ENCODE measurements at regions not wholly inside any gene's neighbourhood (a gene's known extent, or its start where the extent isn't known, plus 50 kb on each side); places are given as distances from the start of the nearest gene placed in this dataset.

- DNase-seq (ENCODE audit: low read depth) = no peak
Measured at GRCh38 chr22:48651036-48651890, 1176.4 kb downstream of the BRD1 start.

GRCh38 chr22:48650323-48651035 lies 1177.2 kb downstream of the BRD1 start:
- DNase-seq (ENCODE audit: low read depth) = no peak

- DNase-seq (ENCODE audit: low read depth) = no peak
Measured at GRCh38 chr22:48649466-48649865, 1178.2 kb downstream of the BRD1 start.

GRCh38 chr22:48649031-48649430 lies 1178.6 kb downstream of the BRD1 start:
- no peak for DNase-seq (ENCODE audit: low read depth)

- DNase-seq (ENCODE audit: low read depth) = no peak
Measured at GRCh38 chr22:48647606-48648515, 1179.8 kb downstream of the BRD1 start.

GRCh38 chr22:48647051-48647450 lies 1180.6 kb downstream of the BRD1 start:
- no peak for DNase-seq (ENCODE audit: low read depth)

- DNase-seq (ENCODE audit: low read depth) = no peak
Measured at GRCh38 chr22:48646216-48646925, 1181.3 kb downstream of the BRD1 start.

GRCh38 chr22:48645766-48646165 lies 1181.9 kb downstream of the BRD1 start:
- DNase-seq (ENCODE audit: low read depth) = no peak

GRCh38 chr22:48644997-48645396 lies 1182.7 kb downstream of the BRD1 start:
- DNase-seq (ENCODE audit: low read depth) = no peak

- no peak for DNase-seq (ENCODE audit: low read depth)
Measured at GRCh38 chr22:48644108-48644507, 1183.6 kb downstream of the BRD1 start.

GRCh38 chr22:48643066-48643731 lies 1184.5 kb downstream of the BRD1 start:
- no peak for DNase-seq (ENCODE audit: low read depth)

GRCh38 chr22:48642550-48642949 lies 1185.1 kb downstream of the BRD1 start:
- DNase-seq (ENCODE audit: low read depth) = no peak

- no peak for DNase-seq (ENCODE audit: low read depth)
Measured at GRCh38 chr22:48641906-48642475, 1185.7 kb downstream of the BRD1 start.

- no peak for DNase-seq (ENCODE audit: low read depth)
Measured at GRCh38 chr22:48640890-48641841, 1186.5 kb downstream of the BRD1 start.

GRCh38 chr22:48639896-48640748 lies 1187.6 kb downstream of the BRD1 start:
- no peak for DNase-seq (ENCODE audit: low read depth)

- DNase-seq (ENCODE audit: low read depth) = no peak
Measured at GRCh38 chr22:48639021-48639795, 1188.5 kb downstream of the BRD1 start.

- no peak for DNase-seq (ENCODE audit: low read depth)
Measured at GRCh38 chr22:48637231-48637630, 1190.4 kb downstream of the BRD1 start.
